OCI-LY3 (cell line): ENCODE measurements at regions not wholly inside any gene's neighbourhood (a gene's known extent, or its start where the extent isn't known, plus 50 kb on each side); places are given as distances from the start of the nearest gene placed in this dataset.

Experiments
- H2AFZ ChIP-seq: fragments of 200-600, 300-600 bp; shearing (Covaris generic); 2 replicates; pipeline ENCODE4 v1.6.0; 2014; ENCODE audit warnings: antibody characterized with exemption, low read depth, low read length
- H3K27ac ChIP-seq: fragments of 200-600, 300-600 bp; sonication (generic); 2 replicates; pipeline ENCODE4 v1.5.1; 2014; ENCODE audit warnings: mild to moderate bottlenecking, low read length, moderate library complexity, mixed read lengths
- H3K27me3 ChIP-seq: fragments of 200-600, 300-600 bp; sonication (generic); 2 replicates; pipeline ENCODE4 v1.6.1; 2014; ENCODE audit warnings: low read depth, low read length, mixed read lengths
- H3K36me3 ChIP-seq: fragments of 200-600, 300-600 bp; sonication (generic); replicated peaks from 2 replicates; pipeline ENCODE3; 2014; ENCODE audit warnings: low read depth, low read length, mixed read lengths
- H3K4me1 ChIP-seq: fragments of 300-600, 200-600 bp; sonication (generic); 2 replicates; pipeline ENCODE4 v1.6.1; 2014; ENCODE audit warnings: low read length, mixed read lengths
- H3K4me2 ChIP-seq: fragments of 200-600, 300-600 bp; sonication (generic); 2 replicates; pipeline ENCODE4 v1.6.1; 2014; ENCODE audit warnings: low read length, mixed read lengths
- H3K4me3 ChIP-seq: fragments of 300-600, 200-600 bp; sonication (generic); 2 replicates; pipeline ENCODE4 v1.5.1; 2014; ENCODE audit warnings: antibody characterized with exemption, mild to moderate bottlenecking, low read length, moderate library complexity
- H3K79me2 ChIP-seq: fragments of 300-600, 200-600 bp; shearing (Covaris generic); 2 replicates; pipeline ENCODE4 v1.6.1; 2014; ENCODE audit warnings: mild to moderate bottlenecking, low read length, mixed read lengths
- H3K9ac ChIP-seq: fragments of 300-600, 200-600 bp; shearing (Covaris generic); 2 replicates; pipeline ENCODE4 v1.6.0; 2014; ENCODE audit warnings: mild to moderate bottlenecking, low read length, moderate library complexity
- H3K9me3 ChIP-seq: fragments of 200-600, 300-600 bp; shearing (Covaris generic); 2 replicates; pipeline ENCODE4 v1.6.1; 2014; ENCODE audit warnings: low read length, mixed read lengths; ENCODE audit not compliant: insufficient read depth
- H4K20me1 ChIP-seq: fragments of 200-600, 300-600 bp; sonication (generic); 2 replicates; pipeline ENCODE4 v1.6.1; 2016; ENCODE audit warnings: low read length, mixed read lengths; ENCODE audit not compliant: insufficient read depth
- EZH2phosphoT487 ChIP-seq: fragments of 200-600 bp; shearing (Covaris generic); IDR thresholded peaks from 2 replicates; pipeline ENCODE4 v1.6.1; 2018; ENCODE audit warnings: antibody characterized with exemption, mixed run types, low read depth
- TF ChIP-seq, protein P1 (sequence below): fragments of 200-600, 300-600 bp; sonication (generic); IDR thresholded peaks from 2 replicates; pipeline ENCODE4 v1.5.1; 2014; ENCODE audit warnings: antibody characterized with exemption, low read length, low read depth

DNA sequence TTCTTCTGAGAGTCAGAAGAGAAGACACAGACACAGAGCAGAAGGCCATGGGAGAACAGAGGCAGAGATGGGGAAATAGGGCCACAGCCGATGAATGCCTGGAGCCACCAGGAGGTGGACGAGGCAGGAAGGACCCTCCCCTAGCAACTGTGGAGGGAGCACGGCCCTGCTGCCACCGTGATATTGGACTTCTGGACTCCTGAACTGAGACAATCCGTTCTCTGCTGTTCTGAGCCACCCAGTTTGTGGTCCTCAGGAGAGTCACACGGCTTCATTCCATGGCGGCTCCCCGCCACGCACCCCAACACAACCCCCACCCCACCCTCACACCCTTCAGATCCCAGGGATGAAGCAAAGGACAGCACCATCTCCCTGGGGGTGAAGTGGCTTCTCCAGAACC is 338.1 kb downstream of the CTTN start:
- Histone ChIP-seq H3K27me3 (0 out of 2 replicates have a peak, but pooled peaks cover under 1% of the 10 kb centered on the region), H3K4me2 (no peak overlapping the region), H3K27ac (no peak overlapping the region), H3K9ac (no peak overlapping the region), H3K36me3 (no peaks in the 10 kb centered on the region), H4K20me1 (no peaks in the 10 kb centered on the region), H2AFZ (no peak overlapping the region), H3K4me1 (no peaks in the 10 kb centered on the region), H3K4me3 (no peak overlapping the region), H3K79me2 (no peaks in the 10 kb centered on the region), H3K9me3 (no peaks in the 10 kb centered on the region)
- TF ChIP-seq, protein P1, sequence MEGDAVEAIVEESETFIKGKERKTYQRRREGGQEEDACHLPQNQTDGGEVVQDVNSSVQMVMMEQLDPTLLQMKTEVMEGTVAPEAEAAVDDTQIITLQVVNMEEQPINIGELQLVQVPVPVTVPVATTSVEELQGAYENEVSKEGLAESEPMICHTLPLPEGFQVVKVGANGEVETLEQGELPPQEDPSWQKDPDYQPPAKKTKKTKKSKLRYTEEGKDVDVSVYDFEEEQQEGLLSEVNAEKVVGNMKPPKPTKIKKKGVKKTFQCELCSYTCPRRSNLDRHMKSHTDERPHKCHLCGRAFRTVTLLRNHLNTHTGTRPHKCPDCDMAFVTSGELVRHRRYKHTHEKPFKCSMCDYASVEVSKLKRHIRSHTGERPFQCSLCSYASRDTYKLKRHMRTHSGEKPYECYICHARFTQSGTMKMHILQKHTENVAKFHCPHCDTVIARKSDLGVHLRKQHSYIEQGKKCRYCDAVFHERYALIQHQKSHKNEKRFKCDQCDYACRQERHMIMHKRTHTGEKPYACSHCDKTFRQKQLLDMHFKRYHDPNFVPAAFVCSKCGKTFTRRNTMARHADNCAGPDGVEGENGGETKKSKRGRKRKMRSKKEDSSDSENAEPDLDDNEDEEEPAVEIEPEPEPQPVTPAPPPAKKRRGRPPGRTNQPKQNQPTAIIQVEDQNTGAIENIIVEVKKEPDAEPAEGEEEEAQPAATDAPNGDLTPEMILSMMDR, result no peak
- TF ChIP-seq EZH2phosphoT487, result no peak

DNA sequence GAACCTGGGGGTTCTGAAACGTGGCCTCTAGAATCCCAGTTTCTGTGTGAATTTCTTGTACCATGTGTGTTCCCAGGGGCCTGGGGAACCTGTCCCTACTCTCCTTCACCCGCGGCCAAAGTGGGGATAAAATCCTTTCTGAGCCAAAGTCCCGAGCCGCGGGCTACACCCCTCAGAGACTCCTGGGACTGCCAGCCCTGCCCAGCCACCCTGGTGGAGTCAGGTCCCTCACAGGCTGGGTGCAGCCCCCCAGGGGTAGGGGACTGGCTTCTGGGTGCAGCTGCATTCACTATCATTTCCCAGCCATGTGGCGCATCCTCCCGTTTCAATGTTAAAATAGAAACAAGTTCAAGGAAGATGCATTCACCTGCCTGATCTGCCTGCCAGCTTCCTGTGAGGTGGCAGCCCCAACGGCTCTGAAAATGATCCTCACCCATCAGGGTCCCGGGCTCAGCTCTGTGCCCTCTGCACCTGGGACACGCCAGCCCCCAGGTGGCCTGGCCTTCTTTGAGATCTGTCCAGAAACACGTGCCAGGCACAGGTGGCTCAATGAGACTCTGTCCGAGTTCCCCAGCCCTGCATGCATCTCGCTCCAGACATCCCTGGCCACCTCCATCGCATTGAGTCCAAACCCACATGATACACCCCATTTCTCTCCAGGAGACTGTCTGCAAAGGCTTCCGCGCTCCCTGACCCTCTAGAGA is 338.8 kb downstream of the CTTN start:
- Histone ChIP-seq H3K9me3 (no peaks in the 10 kb centered on the region), H3K36me3 (no peaks in the 10 kb centered on the region), H3K27ac (no peak overlapping the region), H3K4me3 (no peak overlapping the region), H3K9ac (no peak overlapping the region), H2AFZ (no peak overlapping the region), H3K4me2 (no peak overlapping the region), H3K79me2 (no peaks in the 10 kb centered on the region), H4K20me1 (no peaks in the 10 kb centered on the region), H3K27me3 (peaks cover 7% of the 10 kb centered on the region; the same call in 1 of the 2 replicates), H3K4me1 (no peaks in the 10 kb centered on the region)
- TF ChIP-seq, protein P1, result no peak
- TF ChIP-seq EZH2phosphoT487, result no peak

DNA sequence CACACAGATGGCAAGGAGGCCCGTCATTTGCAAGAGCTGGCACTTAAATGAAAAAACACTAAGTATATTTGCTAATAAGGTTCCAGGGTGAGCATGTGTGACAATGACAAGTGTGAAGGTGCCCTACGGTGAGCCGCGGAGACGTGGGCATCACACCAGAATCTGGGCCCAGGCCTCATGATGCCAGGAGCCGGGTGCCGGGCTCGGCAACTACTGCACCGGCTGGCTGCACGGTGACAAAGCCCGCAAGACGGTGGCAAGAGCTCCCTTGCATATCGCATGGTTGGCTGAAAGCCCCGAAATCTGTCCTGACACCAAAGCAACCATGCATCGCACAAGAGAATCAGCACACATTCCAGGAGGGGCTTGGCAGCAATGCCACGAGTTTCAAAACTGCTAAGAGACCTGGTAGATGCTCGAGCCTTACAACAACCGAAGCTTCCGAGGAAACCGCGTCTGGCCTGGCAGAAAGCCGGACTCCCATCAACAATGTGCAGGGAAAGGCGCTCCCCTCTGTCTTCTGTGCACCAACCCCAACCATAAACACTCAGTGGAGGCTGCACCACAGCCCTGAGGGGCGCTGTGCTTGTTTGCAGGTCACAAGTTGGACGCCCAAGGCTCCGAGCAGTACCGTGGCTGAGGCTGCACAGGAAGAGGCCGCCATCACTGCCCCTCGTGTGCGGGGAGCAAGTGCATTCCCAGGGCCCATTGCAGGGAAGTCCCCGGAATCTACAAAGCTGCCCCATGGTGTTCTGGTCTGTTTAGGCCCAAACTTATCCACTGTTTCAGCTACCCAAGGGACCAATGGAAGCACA is 339.7 kb downstream of the CTTN start:
- Histone ChIP-seq H3K9ac (no peak overlapping the region), H4K20me1 (no peaks in the 10 kb centered on the region)

DNA sequence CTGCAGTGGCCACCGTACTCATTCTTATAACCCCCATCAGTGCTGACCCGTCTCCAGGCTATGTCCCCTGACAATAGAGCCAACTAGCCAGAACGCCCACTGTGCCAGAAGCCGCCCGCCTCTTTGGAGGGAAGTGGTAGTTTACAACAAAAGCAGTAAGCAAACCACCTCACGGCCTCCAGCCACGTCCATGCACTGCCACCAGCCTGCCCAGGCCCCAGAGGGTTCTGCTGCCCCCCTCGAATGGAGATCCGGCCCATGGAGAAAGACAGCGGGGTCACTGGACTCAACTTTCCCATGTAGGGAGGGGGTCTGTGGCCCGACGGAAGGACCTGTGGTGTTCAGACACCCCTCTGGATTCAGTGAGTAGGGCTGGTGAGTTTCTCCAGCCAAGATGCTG is 340.3 kb downstream of the CTTN start:
- no peak overlapping the region for H3K9ac ChIP-seq

More for the DNA sequence above, 339.7 kb downstream of the CTTN start:
- Histone ChIP-seq H3K79me2 (no peaks in the 10 kb centered on the region), H2AFZ (no peak overlapping the region), H3K4me2 (no peak overlapping the region), H3K9me3 (no peaks in the 10 kb centered on the region), H3K4me1 (no peaks in the 10 kb centered on the region), H3K27me3 (peaks cover 8% of the 10 kb centered on the region; the same call in 1 of the 2 replicates), H3K36me3 (no peaks in the 10 kb centered on the region), H3K27ac (no peak overlapping the region), H3K4me3 (no peak overlapping the region)
- no peak for TF ChIP-seq EZH2phosphoT487
- TF ChIP-seq, protein P1, result no peak

More for the DNA sequence above, 340.3 kb downstream of the CTTN start:
- Histone ChIP-seq H3K79me2 (no peaks in the 10 kb centered on the region), H3K4me3 (no peak overlapping the region), H4K20me1 (no peaks in the 10 kb centered on the region), H3K4me1 (no peaks in the 10 kb centered on the region), H3K9me3 (no peaks in the 10 kb centered on the region), H3K27me3 (peaks cover 8% of the 10 kb centered on the region; the same call in 1 of the 2 replicates), H3K4me2 (no peak overlapping the region), H2AFZ (no peak overlapping the region), H3K27ac (no peak overlapping the region), H3K36me3 (no peaks in the 10 kb centered on the region)
- no peak for TF ChIP-seq EZH2phosphoT487
- TF ChIP-seq, protein P1, result no peak
